ENCODE measurements at regions not wholly inside any gene's neighbourhood (a gene's known extent, or its start where the extent isn't known, plus 50 kb on each side); places are given as distances from the start of the nearest gene placed in this dataset.

DNA sequence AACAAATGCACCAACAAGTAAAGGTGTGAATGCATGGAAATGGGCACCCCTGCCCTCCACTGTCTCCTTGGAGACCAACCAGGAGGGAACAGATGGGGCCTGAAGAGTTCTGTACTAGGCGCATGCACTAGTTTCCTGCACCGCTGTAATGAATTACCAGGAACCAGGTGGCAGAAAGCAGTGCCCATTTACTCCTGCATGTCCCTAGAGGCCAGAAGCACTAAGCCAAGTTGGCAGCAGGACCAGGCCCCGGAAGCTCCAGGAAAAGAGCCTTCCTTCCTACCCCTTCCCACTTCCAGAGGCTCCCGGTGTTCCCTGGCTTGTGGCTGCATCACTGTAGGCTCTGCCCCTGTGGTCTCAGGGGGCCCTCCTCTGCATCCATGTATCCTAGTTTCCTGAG, 237.5 kb upstream of the PPP2R2D start:
- no peak for DNase-seq (ENCODE audit: missing footprints)

DNA sequence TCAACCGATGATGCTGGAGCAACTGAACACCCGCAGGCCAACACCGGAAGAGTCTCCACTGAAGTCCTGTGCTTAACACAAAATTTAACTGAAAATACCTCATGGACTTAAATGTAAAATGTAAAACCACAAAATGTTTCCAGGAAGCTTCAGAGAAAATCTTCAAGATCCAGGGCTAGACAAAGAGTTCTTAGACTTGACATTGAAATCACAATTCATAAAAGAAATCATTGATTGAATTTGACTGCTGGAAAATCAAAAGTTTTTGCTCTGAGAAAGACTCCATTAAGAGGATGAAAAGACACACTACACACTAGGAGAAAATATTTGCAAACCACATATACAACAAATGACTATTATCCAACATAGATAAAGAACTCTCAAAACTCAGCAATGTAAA, 234.7 kb upstream of the PPP2R2D start:
- intact Hi-C loops (cut with DNase I): no loop called here
- ATAC-seq: no peak
- DNase-seq (ENCODE audit: missing footprints): no peak

More for the DNA sequence above, 237.5 kb upstream of the PPP2R2D start:
- no peak for ATAC-seq
- intact Hi-C loops (cut with DNase I): no loop called here

DNA sequence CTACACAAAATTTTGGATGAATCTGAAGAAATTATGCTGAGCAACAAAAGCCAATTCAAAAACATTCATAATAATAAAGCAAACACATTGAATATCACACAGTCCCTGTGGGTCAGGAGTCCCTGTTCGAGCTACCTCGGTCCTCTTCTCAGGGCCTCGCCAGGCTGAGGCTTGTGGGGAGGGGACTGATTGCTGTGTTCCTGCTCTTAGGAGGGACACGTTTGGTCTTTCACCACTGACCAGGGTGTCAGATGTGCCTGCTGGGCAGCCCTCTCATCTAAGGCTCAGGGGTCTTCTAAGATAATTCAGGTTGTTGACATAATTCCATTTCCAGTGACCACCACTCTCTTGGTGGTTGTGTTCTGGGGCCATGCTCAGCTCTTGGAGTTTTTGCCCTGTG, 233.8 kb upstream of the PPP2R2D start:
- ATAC-seq (no peak), DNase-seq (ENCODE audit: missing footprints) (no peak)
- intact Hi-C loops (cut with DNase I): no loop called here

- no peak for DNase-seq (ENCODE audit: missing footprints)
- intact Hi-C loops (cut with DNase I): no loop called here
- no peak for ATAC-seq
Measured at GRCh38 chr10:131667561-131667960, 233.2 kb upstream of the PPP2R2D start.

- DNase-seq (ENCODE audit: missing footprints) (no peak), ATAC-seq (no peak)
- intact Hi-C loops (cut with DNase I): no loop called here
Measured at GRCh38 chr10:131668903-131669302, 231.9 kb upstream of the PPP2R2D start.

- DNase-seq (ENCODE audit: missing footprints) (no peak), ATAC-seq (no peak)
- intact Hi-C loops (cut with DNase I): no loop called here
Measured at GRCh38 chr10:131669838-131670237, 231.0 kb upstream of the PPP2R2D start.

GRCh38 chr10:131670341-131670740, 230.5 kb upstream of the PPP2R2D start:
- DNase-seq (ENCODE audit: missing footprints) (no peak), ATAC-seq (no peak)
- intact Hi-C loops (cut with DNase I): no loop called here

DNA sequence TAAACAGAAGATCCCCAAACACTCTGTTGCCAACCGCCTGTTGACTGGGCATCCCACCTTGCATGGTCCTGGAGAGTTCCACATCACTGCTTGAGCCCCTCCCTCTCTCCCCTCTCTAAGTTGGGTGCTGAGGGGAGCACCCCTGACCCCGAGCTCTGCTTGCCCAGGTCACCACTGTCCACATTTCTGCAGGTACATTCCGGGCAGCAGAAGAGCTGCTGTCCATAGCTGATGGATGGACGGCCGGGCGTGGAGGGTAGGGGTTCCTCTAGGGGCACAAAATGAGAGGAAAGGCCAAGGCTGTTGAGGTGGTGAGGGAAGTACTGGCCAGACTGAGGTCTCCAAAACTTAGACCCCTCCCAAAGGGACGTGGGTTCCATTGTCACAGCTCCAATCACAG, 227.4 kb upstream of the PPP2R2D start:
- intact Hi-C loops (cut with DNase I): no loop called here
- ATAC-seq: no peak
- no peak for DNase-seq (ENCODE audit: missing footprints)

GRCh38 chr10:131674130-131674529, 226.7 kb upstream of the PPP2R2D start:
- DNase-seq (ENCODE audit: missing footprints) (no peak), ATAC-seq (no peak)
- intact Hi-C loops (cut with DNase I): no loop called here

GRCh38 chr10:131675104-131675503, 225.7 kb upstream of the PPP2R2D start:
- intact Hi-C loops (cut with DNase I): no loop called here
- DNase-seq (ENCODE audit: missing footprints) (no peak), ATAC-seq (no peak)

DNA sequence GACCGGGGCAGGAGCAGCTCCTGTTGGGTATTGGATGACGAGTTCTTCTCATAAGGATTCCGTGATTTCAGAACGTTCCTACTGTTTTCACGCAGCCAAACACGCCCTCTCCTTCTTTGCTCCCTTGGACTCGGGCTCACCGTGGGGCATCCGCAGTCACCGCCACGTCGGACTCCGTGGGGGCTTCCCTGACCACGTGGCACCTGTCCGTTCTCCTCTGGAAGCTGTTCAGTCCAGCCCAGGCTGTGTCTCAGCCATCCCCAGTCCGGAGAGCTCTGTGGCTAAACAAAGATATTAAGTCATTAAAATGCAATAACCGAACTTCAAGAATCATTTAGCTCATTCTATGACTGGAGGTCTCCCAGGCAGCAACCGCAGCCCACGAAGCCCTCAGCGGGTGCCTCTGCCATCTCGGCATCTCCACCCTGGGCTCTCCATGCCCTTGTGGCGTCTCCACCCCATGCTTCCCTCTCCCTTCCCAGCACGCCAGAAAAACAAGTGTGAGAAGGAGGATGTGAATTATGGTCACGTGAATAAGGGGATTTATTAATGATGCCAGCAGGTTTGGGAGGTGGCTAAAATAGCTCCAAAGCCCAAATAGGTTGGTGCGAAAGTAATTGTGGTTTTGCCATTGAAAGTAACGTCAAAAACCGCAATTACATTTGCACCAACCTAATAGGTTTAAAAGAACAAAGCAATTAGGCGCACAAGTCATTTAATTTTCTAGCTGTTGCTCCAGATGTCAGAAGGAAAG, 224.6 kb upstream of the PPP2R2D start:
- no peak for ATAC-seq
- DNase-seq (ENCODE audit: missing footprints): no peak
- intact Hi-C loops (cut with DNase I): no loop called here

- ATAC-seq: no peak
- intact Hi-C loops (cut with DNase I): no loop called here
Measured at GRCh38 chr10:131676800-131677421, 223.9 kb upstream of the PPP2R2D start.

DNA sequence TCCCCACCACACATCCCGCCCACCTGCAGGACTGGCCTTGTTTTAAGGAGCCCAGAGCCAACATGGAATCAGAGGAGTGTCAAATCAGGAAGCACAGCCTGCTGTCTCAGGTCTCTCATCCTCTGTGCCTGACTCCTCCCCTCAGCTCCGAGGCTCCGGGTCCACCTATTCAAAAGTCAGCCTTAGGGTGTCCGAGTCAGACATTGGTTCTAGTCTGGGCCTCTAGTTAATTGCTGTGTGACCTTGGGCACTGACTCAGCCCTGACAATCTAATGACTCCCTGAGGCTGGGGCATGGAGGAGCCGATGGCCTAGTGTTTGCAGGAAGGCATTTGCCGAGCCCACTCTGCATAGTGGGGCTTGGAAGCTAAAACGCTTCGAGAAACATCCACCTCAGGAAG, 223.1 kb upstream of the PPP2R2D start:
- no peak for ATAC-seq
- intact Hi-C loops (cut with DNase I): no loop called here

More at GRCh38 chr10:131676800-131677421, 223.9 kb upstream of the PPP2R2D start:
- DNase-seq (ENCODE audit: missing footprints): no peak

DNA sequence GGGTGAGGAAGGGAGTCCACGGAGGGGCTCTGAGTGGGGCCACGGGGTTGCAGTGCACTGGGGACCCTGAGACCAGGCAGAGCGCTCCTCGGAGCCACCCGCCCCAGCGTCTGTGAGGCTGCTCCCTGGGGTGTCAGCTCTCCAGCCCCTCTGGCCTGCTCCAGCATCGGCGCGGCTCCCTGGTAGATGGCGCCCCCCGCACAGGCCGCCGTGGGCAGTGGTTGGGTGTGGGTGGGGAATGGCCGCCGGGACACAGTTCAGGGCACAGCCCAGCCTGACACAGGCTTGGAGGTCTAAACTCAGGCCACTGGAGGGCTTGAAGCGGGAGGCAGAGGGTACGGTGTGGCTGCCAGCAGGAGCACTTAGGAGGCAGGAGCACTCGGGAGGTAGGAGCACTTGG, 222.6 kb upstream of the PPP2R2D start:
- intact Hi-C loops (cut with DNase I): no loop called here
- DNase-seq (ENCODE audit: missing footprints) (no peak), ATAC-seq (no peak)

More for the DNA sequence above, 223.1 kb upstream of the PPP2R2D start:
- no peak for DNase-seq (ENCODE audit: missing footprints)

DNA sequence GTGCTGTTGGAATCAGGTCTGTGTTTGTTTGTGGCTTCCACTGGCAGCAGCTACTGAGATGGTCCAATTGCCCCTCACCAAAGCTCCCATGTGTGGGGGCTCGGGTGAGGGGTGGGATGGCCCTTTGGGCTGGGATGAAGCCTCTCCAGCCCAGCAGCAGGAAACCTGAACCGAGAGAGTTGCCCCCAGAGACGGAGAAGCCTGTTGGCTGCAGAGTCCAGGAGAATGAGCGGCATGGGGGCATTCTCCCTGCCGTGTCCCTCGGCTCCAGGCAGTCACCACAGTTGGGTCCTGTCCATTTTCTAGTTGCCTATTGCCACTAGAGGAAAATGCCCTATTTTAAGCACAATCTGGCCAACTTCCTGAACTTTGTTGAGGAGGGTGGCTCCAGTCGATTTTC, 222.2 kb upstream of the PPP2R2D start:
- intact Hi-C loops (cut with DNase I): no loop called here
- no peak for ATAC-seq
- DNase-seq (ENCODE audit: missing footprints): no peak

- DNase-seq (ENCODE audit: missing footprints) (no peak), ATAC-seq (no peak)
- intact Hi-C loops (cut with DNase I): no loop called here
Measured at GRCh38 chr10:131679926-131680325, 220.9 kb upstream of the PPP2R2D start.

- ATAC-seq (no peak), DNase-seq (ENCODE audit: missing footprints) (no peak)
- intact Hi-C loops (cut with DNase I): no loop called here
Measured at GRCh38 chr10:131681122-131681521, 219.7 kb upstream of the PPP2R2D start.

DNA sequence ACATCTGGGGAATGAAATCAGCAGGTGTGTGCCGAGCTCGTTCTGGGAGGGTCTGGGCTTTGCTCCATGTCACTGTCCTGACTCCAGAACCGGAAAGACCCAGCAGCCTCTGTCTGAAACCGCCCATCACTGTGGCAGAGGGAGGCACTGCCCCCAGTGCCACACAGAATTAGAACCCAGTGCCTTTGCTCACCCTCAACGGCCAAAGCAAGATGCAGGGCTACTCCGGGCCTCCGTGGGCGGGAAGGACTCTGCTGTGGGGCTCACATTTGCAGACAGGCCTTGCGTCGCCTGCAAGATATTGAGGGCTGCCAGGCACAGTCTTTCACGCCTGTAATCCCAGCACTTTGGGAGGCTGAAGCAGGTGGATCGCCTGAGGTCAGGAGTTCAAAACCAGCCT, 219.2 kb upstream of the PPP2R2D start:
- DNase-seq (ENCODE audit: missing footprints) (no peak), ATAC-seq (no peak)
- intact Hi-C loops (cut with DNase I): no loop called here

- no peak for DNase-seq (ENCODE audit: missing footprints)
- intact Hi-C loops (cut with DNase I): no loop called here
- ATAC-seq: no peak
Measured at GRCh38 chr10:131682271-131682962, 218.4 kb upstream of the PPP2R2D start.

DNA sequence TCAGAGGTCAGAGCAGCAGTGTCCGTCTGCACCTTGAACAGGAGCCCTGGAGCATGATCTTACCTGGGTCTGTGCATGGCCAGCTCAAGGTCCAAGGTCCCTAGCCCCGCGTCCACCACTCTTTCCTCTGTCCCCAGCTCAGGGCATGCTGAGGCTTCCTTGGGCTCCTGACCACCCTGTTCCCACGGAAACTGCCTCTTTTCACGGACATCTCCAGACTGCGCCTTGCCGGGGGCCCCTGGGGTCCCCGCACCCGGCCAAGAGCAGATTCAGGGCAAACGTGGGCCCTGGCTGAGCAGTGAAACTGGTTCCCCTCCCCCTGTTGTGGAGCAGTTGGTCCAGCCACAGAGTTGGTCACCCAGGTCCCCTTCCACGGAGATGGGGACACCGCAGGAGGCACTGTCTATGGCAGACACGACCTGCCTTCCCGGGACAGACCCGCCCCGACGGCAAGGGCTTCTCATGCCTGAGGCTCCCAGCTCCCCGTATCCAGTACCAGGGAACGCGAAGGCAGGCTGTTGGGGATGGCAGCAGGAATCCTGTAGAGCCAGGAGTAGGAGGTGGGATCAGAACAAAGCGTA, 217.4 kb upstream of the PPP2R2D start:
- no peak for DNase-seq (ENCODE audit: missing footprints)
- no peak for ATAC-seq
- intact Hi-C loops (cut with DNase I): no loop called here
